IMR-90 (cell line): ENCODE measurements at regions not wholly inside any gene's neighbourhood (a gene's known extent, or its start where the extent isn't known, plus 50 kb on each side); places are given as distances from the start of the nearest gene placed in this dataset.

ENCODE experiments used
- ATAC-seq: fragments of 200-7000 bp; cut with Tn5 transposase; 2 replicates; pipeline ENCODE4 v1.9.1; 2020; ENCODE audit warnings: low read depth, mild to moderate bottlenecking, moderate library complexity
- BruUV-seq: library from RNA; stranded (reverse); fragments of 400-500 nt; replicated peaks from 2 replicates; lab custom pipeline; 2021; lab: Mats Ljungman, UMichigan
- CTCF ChIA-PET: fragments of 300-600 bp; formaldehyde crosslinking; extraction: SDS; loops from one replicate; lab custom pipeline; 2021; ENCODE audit warnings: antibody characterized with exemption; lab: Yijun Ruan, JAX
- POLR2A ChIA-PET: fragments of 300-600 bp; sonication (Branson Sonifier 250); formaldehyde crosslinking; loops from one replicate; lab custom pipeline; 2022; ENCODE audit warnings: antibody characterized with exemption; ENCODE audit not compliant: unreplicated experiment; lab: Charles Lee
- DNase-seq: peaks from one replicate; pipeline ENCODE4 v3.0.0; 2013
- H2AFZ ChIP-seq: replicated peaks from 2 replicates; pipeline ENCODE3; 2013; ENCODE audit warnings: low read length, mild to moderate bottlenecking; ENCODE audit not compliant: poor library complexity
- H2AK5ac ChIP-seq: 2 replicates; pipeline ENCODE4 v1.6.1; 2013; ENCODE audit warnings: low read depth, low read length, inconsistent platforms
- H2AK9ac ChIP-seq: replicated peaks from 2 replicates; pipeline ENCODE3; 2013; ENCODE audit warnings: mild to moderate bottlenecking, low read depth, low read length, moderate library complexity; ENCODE audit not compliant: poor library complexity
- H2BK120ac ChIP-seq: 2 replicates; pipeline ENCODE4 v1.6.1; 2013; ENCODE audit warnings: low read depth, low read length, inconsistent platforms
- H2BK15ac ChIP-seq: 3 replicates; pipeline ENCODE4 v1.6.1; 2013; ENCODE audit warnings: low read depth, low read length, inconsistent platforms
- H2BK20ac ChIP-seq: 2 replicates; pipeline ENCODE4 v1.6.1; 2013; ENCODE audit warnings: low read depth, mild to moderate bottlenecking, inconsistent platforms, low read length, moderate library complexity
- H2BK5ac ChIP-seq: 2 replicates; pipeline ENCODE4 v1.6.1; 2013; ENCODE audit warnings: mild to moderate bottlenecking, low read depth, low read length, inconsistent platforms; ENCODE audit not compliant: poor library complexity, severe bottlenecking
- H3K14ac ChIP-seq: replicated peaks from 2 replicates; pipeline ENCODE4 v1.6.1; 2013; ENCODE audit warnings: low read depth, low read length, inconsistent platforms
- H3K18ac ChIP-seq: 2 replicates; pipeline ENCODE4 v1.6.1; 2013; ENCODE audit warnings: low read depth, low read length, control low read depth
- H3K23ac ChIP-seq: 2 replicates; pipeline ENCODE4 v1.6.1; 2013; ENCODE audit warnings: low read depth, low read length, inconsistent platforms
- H3K27ac ChIP-seq: 2 replicates; pipeline ENCODE4 v1.5.1; 2013; ENCODE audit warnings: mild to moderate bottlenecking, control low read depth, low read length; ENCODE audit not compliant: insufficient read depth
- H3K27me3 ChIP-seq: 2 replicates; pipeline ENCODE4 v1.6.1; 2013; ENCODE audit warnings: low read length; ENCODE audit not compliant: control insufficient read depth, insufficient read depth
- H3K36me3 ChIP-seq: 2 replicates; pipeline ENCODE4 v1.6.1; 2013; ENCODE audit warnings: low read length, mixed read lengths; ENCODE audit not compliant: control insufficient read depth, insufficient read depth
- H3K4ac ChIP-seq: 2 replicates; pipeline ENCODE4 v1.6.1; 2013; ENCODE audit warnings: low read depth, low read length, inconsistent platforms
- H3K4me1 ChIP-seq: 2 replicates; pipeline ENCODE4 v1.6.1; 2013; ENCODE audit warnings: low read length, mixed read lengths; ENCODE audit not compliant: control insufficient read depth, insufficient read depth
- H3K4me2 ChIP-seq: 2 replicates; pipeline ENCODE4 v1.6.1; 2013; ENCODE audit warnings: low read depth, mild to moderate bottlenecking, control low read depth, low read length, moderate library complexity
- H3K4me3 ChIP-seq: 2 replicates; pipeline ENCODE4 v1.5.1; 2013; ENCODE audit warnings: low read depth, mild to moderate bottlenecking, control low read depth, low read length, moderate library complexity; ENCODE audit not compliant: insufficient read depth
- H3K56ac ChIP-seq: 2 replicates; pipeline ENCODE4 v1.6.1; 2013; ENCODE audit warnings: low read length, inconsistent platforms; ENCODE audit not compliant: insufficient read depth; ENCODE audit errors: extremely low read depth
- H3K79me1 ChIP-seq, 2 experiments: 2 replicates each; pipeline ENCODE4 v1.6.1; 2013; ENCODE audit warnings: low read length in 2 of 2, inconsistent platforms in 1 of 2, low read depth in 1 of 2
- H3K9ac ChIP-seq: 2 replicates; pipeline ENCODE4 v1.6.1; 2013; ENCODE audit warnings: low read depth, low read length, control low read depth
- H3K9me1 ChIP-seq: 2 replicates; pipeline ENCODE4 v1.6.1; 2013; ENCODE audit warnings: low read length, inconsistent platforms; ENCODE audit not compliant: insufficient read depth
- H3K9me3 ChIP-seq: 2 replicates; pipeline ENCODE4 v1.6.1; 2013; ENCODE audit warnings: low read length; ENCODE audit not compliant: control insufficient read depth, insufficient read depth
- H4K20me1 ChIP-seq: 2 replicates; pipeline ENCODE4 v1.6.1; 2013; ENCODE audit warnings: low read length, inconsistent platforms; ENCODE audit not compliant: insufficient read depth
- H4K5ac ChIP-seq: 2 replicates; pipeline ENCODE4 v1.6.1; 2013; ENCODE audit warnings: mild to moderate bottlenecking, low read depth, low read length, control low read depth
- H4K8ac ChIP-seq, 2 experiments: 2 replicates each; pipeline ENCODE4 v1.6.1; 2013; ENCODE audit warnings: low read depth in 2 of 2, low read length in 2 of 2, control low read depth in 1 of 2, inconsistent platforms in 1 of 2
- H4K91ac ChIP-seq: 2 replicates; pipeline ENCODE4 v1.6.1; 2013; ENCODE audit warnings: low read depth, low read length, inconsistent platforms; ENCODE audit not compliant: insufficient read depth
- BHLHE40 ChIP-seq: fragments of 150-350 bp; IDR thresholded peaks from 2 replicates; pipeline ENCODE4 v1.6.1; 2016; ENCODE audit warnings: mild to moderate bottlenecking, low read depth, low read length
- CEBPB ChIP-seq: IDR thresholded peaks from 2 replicates; pipeline ENCODE4 v1.6.1; 2012; ENCODE audit warnings: low read depth, low read length, improper control_type of control experiment
- CHD1 ChIP-seq: IDR thresholded peaks from 2 replicates; pipeline ENCODE4 v1.6.1; 2012; ENCODE audit warnings: low read depth, low read length, improper control_type of control experiment
- CTCF ChIP-seq: conservative IDR thresholded peaks from 2 replicates; pipeline ENCODE4 v1.5.1; 2012; ENCODE audit warnings: mild to moderate bottlenecking, low read depth, low read length, improper control_type of control experiment
- ELK1 ChIP-seq: fragments of 150-350 bp; IDR thresholded peaks from 2 replicates; pipeline ENCODE4 v1.6.1; 2016; ENCODE audit warnings: low read depth, mild to moderate bottlenecking, low read length, moderate library complexity, borderline replicate concordance
- FOS ChIP-seq: fragments of 150-350 bp; IDR thresholded peaks from 2 replicates; pipeline ENCODE4 v1.6.1; 2016; ENCODE audit warnings: low read depth, low read length
- MAFK ChIP-seq: IDR thresholded peaks from 2 replicates; pipeline ENCODE4 v1.6.1; 2012; ENCODE audit warnings: low read depth, low read length, improper control_type of control experiment
- MAZ ChIP-seq: IDR thresholded peaks from 2 replicates; pipeline ENCODE4 v1.6.1; 2012; ENCODE audit warnings: low read depth, mild to moderate bottlenecking, low read length, improper control_type of control experiment, moderate library complexity, borderline replicate concordance
- MXI1 ChIP-seq: IDR thresholded peaks from 2 replicates; pipeline ENCODE4 v1.6.1; 2012; ENCODE audit warnings: low read depth, mild to moderate bottlenecking, low read length, moderate library complexity, borderline replicate concordance
- POLR2A ChIP-seq: IDR thresholded peaks from 2 replicates; pipeline ENCODE4 v1.6.1; 2012; ENCODE audit warnings: mild to moderate bottlenecking, low read depth, low read length
- RAD21 ChIP-seq: IDR thresholded peaks from 2 replicates; pipeline ENCODE4 v1.6.1; 2012; ENCODE audit warnings: low read length, improper control_type of control experiment
- RCOR1 ChIP-seq: IDR thresholded peaks from 2 replicates; pipeline ENCODE4 v1.6.1; 2012; ENCODE audit warnings: mild to moderate bottlenecking, low read length, improper control_type of control experiment; ENCODE audit not compliant: insufficient replicate concordance
- RFX5 ChIP-seq: IDR thresholded peaks from 2 replicates; pipeline ENCODE4 v1.8.0; 2012; ENCODE audit warnings: low read depth, mild to moderate bottlenecking, low read length, moderate library complexity
- USF2 ChIP-seq: fragments of 150-350 bp; IDR thresholded peaks from 2 replicates; pipeline ENCODE4 v1.6.1; 2017; ENCODE audit warnings: mild to moderate bottlenecking, antibody characterized with exemption, low read length, low read depth
- WGBS, 2 experiments: methylation state at CpG; one replicate each; pipeline versions ENCODE4 v1.1.5 to v1.1.7; 2013; ENCODE audit warnings: missing lambda C conversion rate in 2 of 2; ENCODE audit not compliant: insufficient read length in 1 of 2; ENCODE audit errors: extremely low coverage in 2 of 2; 5-methylcytosine and 5-hydroxymethylcytosine counted together
- dilution Hi-C: fragments of 300-500 bp; cut with HindIII; formaldehyde crosslinking; loops from one replicate; pipeline ENCODE4 v1.14.3; 2018; ENCODE audit warnings: low sequenced_read_pairs; ENCODE audit not compliant: unreplicated experiment
- in situ Hi-C: fragments of 300-500 bp; cut with MboI; formaldehyde crosslinking; loops from 3 replicates; pipeline ENCODE4 v1.14.3; 2019; ENCODE audit warnings: low sequenced_read_pairs, inconsistent platforms, mixed read lengths
- intact Hi-C: fragments of 100-400 bp; cut with micrococcal nuclease; formaldehyde crosslinking; loops from 2 replicates; pipeline ENCODE4 v1.10.0; 2022

GRCh38 chr1:221182791-221183533 lies 303.7 kb downstream of the HLX start:
- TF ChIP-seq POLR2A: no peak
- no peak for TF ChIP-seq RFX5
- no peak for TF ChIP-seq CHD1
- no peak for TF ChIP-seq CEBPB
- TF ChIP-seq ELK1: no peak
- TF ChIP-seq FOS: no peak
- no peak for TF ChIP-seq RCOR1
- TF ChIP-seq RAD21: no peak
- TF ChIP-seq MXI1: no peak
- TF ChIP-seq BHLHE40: no peak
- no peak for TF ChIP-seq MAFK
- no peak for TF ChIP-seq MAZ
- no peak for TF ChIP-seq CTCF
- no peak for TF ChIP-seq USF2
- Histone ChIP-seq H3K36me3 (no peaks in the 10 kb centered on the region), H3K9ac (no peak overlapping the region), H3K23ac (no peak overlapping the region), H3K18ac (no peak overlapping the region), H2BK15ac (no peak overlapping the region), H4K5ac (no peak overlapping the region), H4K20me1 (no peaks in the 10 kb centered on the region), H3K4me1 (no peaks in the 10 kb centered on the region), H3K9me3 (no peaks in the 10 kb centered on the region), H3K4me3 (no peak overlapping the region), H3K14ac (no peak overlapping the region), H4K8ac (no peak overlapping the region), H2AK5ac (no peak overlapping the region), H3K56ac (no peak overlapping the region), H4K91ac (no peak overlapping the region), H2AFZ (no peak overlapping the region), H2AK9ac (no peak overlapping the region), H3K9me1 (no peaks in the 10 kb centered on the region), H3K4me2 (no peak overlapping the region), H2BK120ac (no peak overlapping the region), H2BK20ac (no peak overlapping the region), H3K4ac (no peak overlapping the region), H3K79me1 (no peaks in the 10 kb centered on the region), H3K27ac (no peak overlapping the region), H3K27me3 (no peaks in the 10 kb centered on the region; the same call in 1 of the 2 replicates), H2BK5ac (no peak overlapping the region)
- ChIA-PET CTCF (no interaction called here), POLR2A (no interaction called here)
- ATAC-seq (no peak), DNase-seq (no peak)
- intact Hi-C loops (no loop called here), dilution Hi-C loops (no loop called here), in situ Hi-C loops (no loop called here)
- no TSS peak for BruUV-seq
- WGBS, 2 experiments: 80% methylated on average over 1 of the region's 4 CpGs; no CpG with 5 or more reads in 1 of the 2 experiments
